ENCODE measurements at regions not wholly inside any gene's neighbourhood (a gene's known extent, or its start where the extent isn't known, plus 50 kb on each side); places are given as distances from the start of the nearest gene placed in this dataset.

- H3K9me3 ChIP-seq (ENCODE audit: insufficient read depth, low read length) = no peaks in the 10 kb centered on the region
- H3K9ac ChIP-seq (ENCODE audit: low read length) = no peak overlapping the region
- no peak overlapping the region for H3K4me3 ChIP-seq (ENCODE audit: low read length)
- H3K27ac ChIP-seq (ENCODE audit: low read length) = no peak overlapping the region
- TF ChIP-seq EZH2phosphoT487 (IDR thresholded peaks at IDR 0.05; ENCODE audit: low read depth) (no peak), CTCF (IDR thresholded peaks at IDR 0.05; ENCODE audit: low read depth, low read length) (no peak)
- H4K20me1 ChIP-seq (ENCODE audit: insufficient read depth, low read length) = no peaks in the 10 kb centered on the region
- H3K27me3 ChIP-seq (ENCODE audit: low read depth, low read length) = no peaks in the 10 kb centered on the region
- H3K79me2 ChIP-seq (ENCODE audit: low read length) = no peaks in the 10 kb centered on the region
- no peaks in the 10 kb centered on the region for H3K36me3 ChIP-seq (replicated peaks; ENCODE audit: low read depth, low read length)
- no peak overlapping the region for H2AFZ ChIP-seq (ENCODE audit: low read depth, low read length)
- H3K4me2 ChIP-seq (ENCODE audit: low read length) = no peak overlapping the region
- H3K4me1 ChIP-seq (ENCODE audit: low read length) = no peaks in the 10 kb centered on the region
These were observed 708.2 kb downstream of the EFNB2 start for GRCh38 chr13:105827111-105827809.

DNA sequence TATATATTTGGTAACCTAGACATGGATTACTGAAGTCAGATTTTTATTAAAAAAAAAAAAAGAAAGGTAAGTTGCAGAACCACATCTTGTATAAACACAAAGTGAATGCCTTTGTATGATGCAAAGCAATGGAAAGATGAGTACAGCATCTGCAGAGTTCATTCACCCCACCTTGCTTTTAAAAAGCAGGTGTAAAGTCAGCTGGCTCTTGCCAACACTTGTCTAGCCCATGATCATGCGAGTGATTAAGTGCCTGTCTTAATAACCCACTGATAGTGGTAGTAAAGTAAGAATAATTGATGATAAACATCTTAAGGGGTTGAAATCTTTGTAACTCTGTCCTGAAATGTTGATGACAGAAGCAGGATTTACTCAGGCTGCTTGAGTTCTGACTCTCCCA, 710.4 kb downstream of the EFNB2 start:
- Histone ChIP-seq H3K4me3 (ENCODE audit: low read length) (no peak overlapping the region), H3K27ac (ENCODE audit: low read length) (no peak overlapping the region), H3K36me3 (replicated peaks; ENCODE audit: low read depth, low read length) (no peaks in the 10 kb centered on the region), H3K4me2 (ENCODE audit: low read length) (no peak overlapping the region), H3K9ac (ENCODE audit: low read length) (no peak overlapping the region), H2AFZ (ENCODE audit: low read depth, low read length) (no peak overlapping the region), H3K4me1 (ENCODE audit: low read length) (no peaks in the 10 kb centered on the region), H3K27me3 (ENCODE audit: low read depth, low read length) (no peaks in the 10 kb centered on the region), H3K9me3 (ENCODE audit: insufficient read depth, low read length) (no peaks in the 10 kb centered on the region), H3K79me2 (ENCODE audit: low read length) (no peaks in the 10 kb centered on the region), H4K20me1 (ENCODE audit: insufficient read depth, low read length) (no peaks in the 10 kb centered on the region)
- TF ChIP-seq EZH2phosphoT487 (IDR thresholded peaks at IDR 0.05; ENCODE audit: low read depth) (no peak), CTCF (IDR thresholded peaks at IDR 0.05; ENCODE audit: low read depth, low read length) (no peak)

GRCh38 chr13:105821337-105821736, 714.1 kb downstream of the EFNB2 start:
- Histone ChIP-seq H3K9ac (ENCODE audit: low read length) (no peak overlapping the region), H3K27ac (ENCODE audit: low read length) (no peak overlapping the region), H2AFZ (ENCODE audit: low read depth, low read length) (no peak overlapping the region), H3K4me2 (ENCODE audit: low read length) (no peak overlapping the region), H3K36me3 (replicated peaks; ENCODE audit: low read depth, low read length) (no peaks in the 10 kb centered on the region), H3K79me2 (ENCODE audit: low read length) (no peaks in the 10 kb centered on the region), H3K4me1 (ENCODE audit: low read length) (no peaks in the 10 kb centered on the region), H4K20me1 (ENCODE audit: insufficient read depth, low read length) (no peaks in the 10 kb centered on the region), H3K9me3 (ENCODE audit: insufficient read depth, low read length) (no peaks in the 10 kb centered on the region), H3K27me3 (ENCODE audit: low read depth, low read length) (no peaks in the 10 kb centered on the region), H3K4me3 (ENCODE audit: low read length) (no peak overlapping the region)
- TF ChIP-seq CTCF (IDR thresholded peaks at IDR 0.05; ENCODE audit: low read depth, low read length) (no peak), EZH2phosphoT487 (IDR thresholded peaks at IDR 0.05; ENCODE audit: low read depth) (no peak)

DNA sequence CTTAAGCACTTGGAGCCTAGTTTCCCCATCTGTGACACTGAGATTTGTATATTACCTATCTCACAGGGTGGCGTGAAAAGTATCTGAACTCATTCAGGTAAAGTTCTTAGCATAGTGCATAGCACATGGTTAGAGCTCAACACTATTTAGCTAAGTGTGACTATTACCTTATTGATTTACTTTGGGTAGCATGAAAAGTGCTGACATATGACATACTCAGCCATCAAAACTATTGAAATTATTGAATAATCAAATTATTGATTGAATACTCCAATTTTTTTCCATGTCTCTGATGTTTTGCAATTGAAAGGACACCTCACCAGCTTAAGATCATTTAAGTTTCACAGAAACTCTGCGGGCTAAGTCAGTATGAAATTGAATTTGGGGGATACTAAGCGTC, 715.0 kb downstream of the EFNB2 start:
- TF ChIP-seq EZH2phosphoT487 (IDR thresholded peaks at IDR 0.05; ENCODE audit: low read depth) (no peak), CTCF (IDR thresholded peaks at IDR 0.05; ENCODE audit: low read depth, low read length) (no peak)
- Histone ChIP-seq H3K4me1 (ENCODE audit: low read length) (no peaks in the 10 kb centered on the region), H3K4me2 (ENCODE audit: low read length) (no peak overlapping the region), H3K4me3 (ENCODE audit: low read length) (no peak overlapping the region), H3K9ac (ENCODE audit: low read length) (no peak overlapping the region), H4K20me1 (ENCODE audit: insufficient read depth, low read length) (no peaks in the 10 kb centered on the region), H3K27ac (ENCODE audit: low read length) (no peak overlapping the region), H2AFZ (ENCODE audit: low read depth, low read length) (no peak overlapping the region), H3K36me3 (replicated peaks; ENCODE audit: low read depth, low read length) (no peaks in the 10 kb centered on the region), H3K27me3 (ENCODE audit: low read depth, low read length) (no peaks in the 10 kb centered on the region), H3K79me2 (ENCODE audit: low read length) (no peaks in the 10 kb centered on the region), H3K9me3 (ENCODE audit: insufficient read depth, low read length) (no peaks in the 10 kb centered on the region)

Data from OCI-LY3 (cell line).